BJ (cell line): ENCODE measurements at regions not wholly inside any gene's neighbourhood (a gene's known extent, or its start where the extent isn't known, plus 50 kb on each side); places are given as distances from the start of the nearest gene placed in this dataset.

Experiments
- CTCF ChIA-PET: fragments of 350-600 bp; formaldehyde crosslinking; extraction: SDS; loops from one replicate; lab custom pipeline; 2021; ENCODE audit warnings: antibody characterized with exemption, inconsistent platforms; lab: Yijun Ruan, JAX
- POLR2A ChIA-PET: fragments of 300-600 bp; sonication (Branson Sonifier 250); formaldehyde crosslinking; extraction: SDS; loops from one replicate; lab custom pipeline; 2021; ENCODE audit warnings: antibody characterized with exemption; lab: Charles Lee
- DNase-seq: peaks from one replicate; pipeline ENCODE4 v3.0.0-alpha.2; 2011; ENCODE audit warnings: low read depth
- H3K27me3 ChIP-seq: 2 replicates; pipeline ENCODE4 v1.6.0; 2011; ENCODE audit warnings: low read length; ENCODE audit not compliant: control insufficient read depth, insufficient read depth
- H3K36me3 ChIP-seq: 2 replicates; pipeline ENCODE4 v1.5.1; 2011; ENCODE audit warnings: low read length; ENCODE audit not compliant: control insufficient read depth, insufficient read depth
- H3K4me3 ChIP-seq: 2 replicates; pipeline ENCODE4 v1.5.1; 2011; ENCODE audit warnings: low read depth, mild to moderate bottlenecking, control low read depth, low read length
- TF ChIP-seq, protein P1 (sequence below): IDR thresholded peaks from 2 replicates; pipeline ENCODE4 v1.5.1; 2011; ENCODE audit warnings: low read depth, mild to moderate bottlenecking, control low read depth, inconsistent platforms, low read length, moderate library complexity; ENCODE audit not compliant: insufficient read depth

- TF ChIP-seq, protein P1, sequence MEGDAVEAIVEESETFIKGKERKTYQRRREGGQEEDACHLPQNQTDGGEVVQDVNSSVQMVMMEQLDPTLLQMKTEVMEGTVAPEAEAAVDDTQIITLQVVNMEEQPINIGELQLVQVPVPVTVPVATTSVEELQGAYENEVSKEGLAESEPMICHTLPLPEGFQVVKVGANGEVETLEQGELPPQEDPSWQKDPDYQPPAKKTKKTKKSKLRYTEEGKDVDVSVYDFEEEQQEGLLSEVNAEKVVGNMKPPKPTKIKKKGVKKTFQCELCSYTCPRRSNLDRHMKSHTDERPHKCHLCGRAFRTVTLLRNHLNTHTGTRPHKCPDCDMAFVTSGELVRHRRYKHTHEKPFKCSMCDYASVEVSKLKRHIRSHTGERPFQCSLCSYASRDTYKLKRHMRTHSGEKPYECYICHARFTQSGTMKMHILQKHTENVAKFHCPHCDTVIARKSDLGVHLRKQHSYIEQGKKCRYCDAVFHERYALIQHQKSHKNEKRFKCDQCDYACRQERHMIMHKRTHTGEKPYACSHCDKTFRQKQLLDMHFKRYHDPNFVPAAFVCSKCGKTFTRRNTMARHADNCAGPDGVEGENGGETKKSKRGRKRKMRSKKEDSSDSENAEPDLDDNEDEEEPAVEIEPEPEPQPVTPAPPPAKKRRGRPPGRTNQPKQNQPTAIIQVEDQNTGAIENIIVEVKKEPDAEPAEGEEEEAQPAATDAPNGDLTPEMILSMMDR = no peak
- no peaks in the 10 kb centered on the region for H3K36me3 ChIP-seq
- DNase-seq = no peak
- ChIA-PET CTCF (interaction anchor here (0.7 to 1.5 kb wide), 3 partner anchors 13 to 22 kb away, joined by 3 to 5 read pairs (median 3); no protein-coding TSS in a partner anchor), POLR2A (no interaction called here)
- no peak overlapping the region for H3K4me3 ChIP-seq
- H3K27me3 ChIP-seq = no peaks in the 10 kb centered on the region
Measured at GRCh38 chr12:93140325-93140724, 211.2 kb upstream of the EEA1 start.

DNA sequence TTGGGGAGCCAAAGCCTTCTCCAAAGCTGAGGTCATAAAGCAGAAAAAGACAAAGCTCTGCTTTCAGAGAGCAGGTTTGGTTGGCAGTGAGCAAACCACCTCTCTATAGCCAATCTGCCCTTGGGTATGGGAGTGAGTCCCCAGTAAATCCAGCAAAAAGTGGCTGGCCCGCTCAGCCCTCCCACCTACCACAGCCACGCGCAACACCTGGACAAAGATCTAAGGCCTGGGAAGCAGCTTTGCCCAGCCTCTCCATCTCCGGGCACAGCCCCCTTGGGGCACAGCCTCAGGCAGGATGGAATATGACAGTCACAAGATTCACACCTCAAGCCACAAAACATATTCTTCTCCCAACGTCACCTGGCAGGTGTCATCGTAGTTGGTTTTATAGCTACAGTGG lies 211.7 kb upstream of the EEA1 start:
- CTCF ChIA-PET = interaction anchor here (0.7 to 1.5 kb wide), 3 partner anchors 13 to 21 kb away, joined by 3 to 5 read pairs (median 3); no protein-coding TSS in a partner anchor
- Histone ChIP-seq H3K36me3 (no peaks in the 10 kb centered on the region), H3K27me3 (no peaks in the 10 kb centered on the region), H3K4me3 (no peak overlapping the region)
- no peak for DNase-seq
- POLR2A ChIA-PET = no interaction called here
- TF ChIP-seq, protein P1 = no peak

GRCh38 chr12:93142881-93143280 lies 213.8 kb upstream of the EEA1 start:
- CTCF ChIA-PET = no interaction called here
- TF ChIP-seq, protein P1 = no peak
- no peak for DNase-seq
- H3K4me3 ChIP-seq = no peak overlapping the region
- POLR2A ChIA-PET = no interaction called here
- no peaks in the 10 kb centered on the region for H3K27me3 ChIP-seq
- H3K36me3 ChIP-seq = no peaks in the 10 kb centered on the region

DNA sequence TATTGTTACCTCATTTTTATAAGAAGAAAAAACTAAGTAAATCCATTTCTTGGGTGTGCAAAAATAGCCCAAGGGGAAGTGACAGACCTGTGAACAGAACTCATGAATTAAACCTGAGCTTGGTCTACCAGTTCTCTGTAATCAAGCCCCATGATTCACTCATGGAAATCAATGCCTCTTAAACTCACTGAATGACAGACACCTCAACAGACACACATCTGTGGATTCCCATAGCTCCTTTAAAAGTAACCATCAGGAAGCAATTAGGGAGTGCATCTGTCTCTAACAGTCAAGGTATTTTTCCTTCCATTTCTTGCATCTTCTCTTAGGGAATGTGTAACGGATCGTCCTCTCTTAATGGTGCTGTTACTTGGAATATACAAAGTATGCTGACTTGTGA lies 215.0 kb upstream of the EEA1 start:
- Histone ChIP-seq H3K36me3 (no peaks in the 10 kb centered on the region), H3K4me3 (no peak overlapping the region), H3K27me3 (no peaks in the 10 kb centered on the region)
- POLR2A ChIA-PET = no interaction called here
- CTCF ChIA-PET = interaction anchor here (1.2 to 1.4 kb wide), 2 partner anchors 19 to 156 kb away, joined by 3 to 6 read pairs; no protein-coding TSS in a partner anchor
- TF ChIP-seq, protein P1 = no peak
- no peak for DNase-seq

DNA sequence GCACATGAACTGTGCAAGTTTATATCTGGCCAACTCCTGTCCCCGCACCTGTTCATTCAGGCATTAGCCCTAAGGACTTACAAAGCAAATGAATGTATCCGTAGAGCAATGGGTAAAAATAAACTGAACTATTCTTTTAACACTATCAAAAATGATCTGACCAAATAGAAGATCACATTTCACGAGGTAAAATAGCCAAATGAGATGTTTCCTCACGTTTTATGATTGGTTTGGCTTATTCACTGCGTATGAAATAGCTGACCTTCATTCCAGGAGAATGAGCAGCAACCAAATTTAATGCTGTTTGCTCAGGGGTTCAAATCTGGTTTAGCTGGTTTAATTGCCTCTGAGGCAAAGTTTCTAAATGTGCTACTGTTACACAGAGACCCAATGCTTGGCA lies 216.0 kb upstream of the EEA1 start:
- H3K27me3 ChIP-seq = no peaks in the 10 kb centered on the region
- CTCF ChIA-PET = interaction anchor here (0.6 to 1.4 kb wide), 2 partner anchors 18 to 273 kb away, joined by 3 to 6 read pairs; no protein-coding TSS in a partner anchor
- DNase-seq = peak; percentile 74
- TF ChIP-seq, protein P1 = no peak
- POLR2A ChIA-PET = no interaction called here
- H3K36me3 ChIP-seq = no peaks in the 10 kb centered on the region
- H3K4me3 ChIP-seq = no peak overlapping the region
